OCI-LY1 (cell line): ENCODE measurements at regions not wholly inside any gene's neighbourhood (a gene's known extent, or its start where the extent isn't known, plus 50 kb on each side); places are given as distances from the start of the nearest gene placed in this dataset.

ENCODE experiments used
- H2AFZ ChIP-seq: fragments of 200-600 bp; sonication (generic), shearing (Covaris generic); 2 replicates; pipeline ENCODE4 v1.6.0; 2014; ENCODE audit warnings: antibody characterized with exemption, mild to moderate bottlenecking, low read length
- H3F3A ChIP-seq: fragments of 200-600 bp; sonication (generic), shearing (Covaris generic); 2 replicates; pipeline ENCODE4 v1.6.0; 2014; ENCODE audit warnings: mild to moderate bottlenecking, antibody characterized with exemption, low read length, moderate library complexity; ENCODE audit not compliant: insufficient read depth
- H3K27ac ChIP-seq: fragments of 200-600 bp; sonication (generic); 2 replicates; pipeline ENCODE4 v1.5.1; 2014; ENCODE audit warnings: low read length, mixed run types, mild to moderate bottlenecking, low read depth; ENCODE audit not compliant: poor library complexity, severe bottlenecking
- H3K27me3 ChIP-seq: fragments of 200-600 bp; sonication (generic); 2 replicates; pipeline ENCODE4 v1.6.0; 2014; ENCODE audit warnings: antibody characterized with exemption, mild to moderate bottlenecking, low read length, moderate library complexity; ENCODE audit not compliant: insufficient read depth
- H3K36me3 ChIP-seq: fragments of 200-600 bp; sonication (generic); 2 replicates; pipeline ENCODE4 v1.6.1; 2014; ENCODE audit warnings: mild to moderate bottlenecking, antibody characterized with exemption, low read length, moderate library complexity, mixed read lengths; ENCODE audit not compliant: insufficient read depth
- H3K4me1 ChIP-seq: fragments of 200-600 bp; sonication (generic); 2 replicates; pipeline ENCODE4 v1.5.1; 2014; ENCODE audit warnings: mild to moderate bottlenecking, low read length, moderate library complexity; ENCODE audit not compliant: insufficient read depth, severe bottlenecking
- H3K4me2 ChIP-seq: fragments of 200-600 bp; sonication (generic), shearing (Covaris generic); 2 replicates; pipeline ENCODE4 v1.6.1; 2014; ENCODE audit warnings: low read length
- H3K4me3 ChIP-seq: fragments of 200-600 bp; sonication (generic); 2 replicates; pipeline ENCODE4 v1.5.1; 2014; ENCODE audit warnings: low read length, low read depth, mild to moderate bottlenecking, mixed read lengths; ENCODE audit not compliant: poor library complexity, severe bottlenecking
- H3K79me2 ChIP-seq: fragments of 200-600 bp; shearing (Covaris generic); 2 replicates; pipeline ENCODE4 v1.6.1; 2016; ENCODE audit warnings: mixed run types, low read length, mixed read lengths; ENCODE audit not compliant: insufficient read depth
- H3K9ac ChIP-seq: fragments of 200-600 bp; sonication (generic), shearing (Covaris generic); 2 replicates; pipeline ENCODE4 v1.6.1; 2014; ENCODE audit warnings: mild to moderate bottlenecking, low read length, mixed read lengths
- H3K9me2 ChIP-seq: fragments of 200-600 bp; sonication (generic), shearing (Covaris generic); 2 replicates; pipeline ENCODE4 v1.6.1; 2014; ENCODE audit warnings: low read depth, mild to moderate bottlenecking, low read length, mixed read lengths
- H3K9me3 ChIP-seq: fragments of 200-600 bp; shearing (Covaris generic); 2 replicates; pipeline ENCODE4 v1.6.1; 2014; ENCODE audit warnings: low read length, mixed read lengths
- H4K20me1 ChIP-seq: fragments of 200-600 bp; sonication (generic), shearing (Covaris generic); 2 replicates; pipeline ENCODE4 v1.6.0; 2016; ENCODE audit warnings: mild to moderate bottlenecking, low read length; ENCODE audit not compliant: insufficient read depth
- EZH2 ChIP-seq: fragments of 200-600 bp; sonication (generic), shearing (Covaris generic); IDR thresholded peaks from 2 replicates; pipeline ENCODE4 v1.8.0; 2017; ENCODE audit warnings: borderline replicate concordance, mixed run types, mild to moderate bottlenecking, antibody characterized with exemption, low read length, moderate library complexity, mixed read lengths
- TF ChIP-seq, protein P1 (sequence below): fragments of 200-600 bp; sonication (generic), shearing (Covaris generic); IDR thresholded peaks from 2 replicates; pipeline ENCODE4 v1.5.1; 2017; ENCODE audit warnings: mild to moderate bottlenecking, antibody characterized with exemption, low read length, moderate library complexity, mixed read lengths

- Histone ChIP-seq H3K9me3 (no peaks in the 10 kb centered on the region), H3K27ac (no peak overlapping the region), H3K9me2 (no peaks in the 10 kb centered on the region), H3K4me3 (no peak overlapping the region), H4K20me1 (no peaks in the 10 kb centered on the region), H3K4me2 (no peak overlapping the region), H3K36me3 (no peaks in the 10 kb centered on the region), H3F3A (no peaks in the 10 kb centered on the region), H3K9ac (no peak overlapping the region), H2AFZ (no peak overlapping the region), H3K27me3 (no peaks in the 10 kb centered on the region), H3K79me2 (no peaks in the 10 kb centered on the region), H3K4me1 (no peaks in the 10 kb centered on the region)
- no peak for TF ChIP-seq EZH2
- TF ChIP-seq, protein P1, sequence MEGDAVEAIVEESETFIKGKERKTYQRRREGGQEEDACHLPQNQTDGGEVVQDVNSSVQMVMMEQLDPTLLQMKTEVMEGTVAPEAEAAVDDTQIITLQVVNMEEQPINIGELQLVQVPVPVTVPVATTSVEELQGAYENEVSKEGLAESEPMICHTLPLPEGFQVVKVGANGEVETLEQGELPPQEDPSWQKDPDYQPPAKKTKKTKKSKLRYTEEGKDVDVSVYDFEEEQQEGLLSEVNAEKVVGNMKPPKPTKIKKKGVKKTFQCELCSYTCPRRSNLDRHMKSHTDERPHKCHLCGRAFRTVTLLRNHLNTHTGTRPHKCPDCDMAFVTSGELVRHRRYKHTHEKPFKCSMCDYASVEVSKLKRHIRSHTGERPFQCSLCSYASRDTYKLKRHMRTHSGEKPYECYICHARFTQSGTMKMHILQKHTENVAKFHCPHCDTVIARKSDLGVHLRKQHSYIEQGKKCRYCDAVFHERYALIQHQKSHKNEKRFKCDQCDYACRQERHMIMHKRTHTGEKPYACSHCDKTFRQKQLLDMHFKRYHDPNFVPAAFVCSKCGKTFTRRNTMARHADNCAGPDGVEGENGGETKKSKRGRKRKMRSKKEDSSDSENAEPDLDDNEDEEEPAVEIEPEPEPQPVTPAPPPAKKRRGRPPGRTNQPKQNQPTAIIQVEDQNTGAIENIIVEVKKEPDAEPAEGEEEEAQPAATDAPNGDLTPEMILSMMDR = no peak
These were observed 991.4 kb downstream of the CCSER2 start for GRCh38 chr10:85319826-85320225.

DNA sequence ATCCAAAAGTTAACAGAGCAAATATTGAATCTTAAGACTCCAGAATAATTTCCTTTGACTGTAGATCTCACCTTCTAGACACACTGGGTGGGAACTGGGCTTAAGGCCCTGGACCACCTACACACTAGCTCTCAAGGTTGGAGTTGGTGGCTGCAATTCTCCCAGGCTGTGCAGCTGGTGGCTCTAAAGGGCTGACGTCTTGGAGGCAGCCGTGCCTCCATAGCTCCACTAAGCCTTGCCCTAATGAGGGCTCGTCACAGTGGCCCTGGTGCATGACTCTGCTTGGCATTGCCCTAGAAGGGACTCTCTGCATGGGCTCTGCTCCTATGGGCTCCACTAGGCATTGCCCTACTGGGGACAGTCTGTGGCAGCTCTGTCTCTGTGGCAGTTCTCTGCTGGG lies 1005.2 kb downstream of the CCSER2 start:
- Histone ChIP-seq H4K20me1 (no peaks in the 10 kb centered on the region), H3K9me3 (no peaks in the 10 kb centered on the region), H2AFZ (no peak overlapping the region), H3K27me3 (no peaks in the 10 kb centered on the region), H3K79me2 (no peaks in the 10 kb centered on the region), H3K4me3 (no peak overlapping the region), H3K4me1 (no peaks in the 10 kb centered on the region), H3K9ac (no peak overlapping the region), H3K4me2 (no peak overlapping the region), H3K36me3 (no peaks in the 10 kb centered on the region), H3F3A (no peaks in the 10 kb centered on the region), H3K9me2 (no peaks in the 10 kb centered on the region), H3K27ac (no peak overlapping the region)
- TF ChIP-seq EZH2 = no peak
- TF ChIP-seq, protein P1 = no peak

DNA sequence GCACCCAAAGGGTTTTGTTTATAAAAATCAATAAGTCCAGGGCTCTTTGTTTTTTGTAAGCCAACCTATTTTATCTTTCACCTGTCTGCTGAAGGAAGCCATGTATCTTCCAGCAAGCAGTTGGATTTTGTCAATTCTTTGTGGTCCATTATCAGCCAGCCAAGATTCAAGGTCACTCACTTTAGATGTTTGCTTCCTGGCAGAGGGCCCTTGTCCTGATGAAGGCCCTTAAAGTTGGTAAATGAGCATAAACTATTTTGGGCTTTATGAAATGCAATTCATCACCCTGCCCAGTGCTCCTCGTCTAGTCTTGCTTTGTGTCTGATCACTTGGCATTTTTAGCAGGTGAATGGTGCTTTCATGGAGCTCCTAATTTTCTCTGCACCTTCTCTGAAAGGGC lies 1004.2 kb downstream of the GRID1 start:
- Histone ChIP-seq H3K4me3 (no peak overlapping the region), H3K27me3 (no peaks in the 10 kb centered on the region), H2AFZ (no peak overlapping the region), H3K36me3 (no peaks in the 10 kb centered on the region), H3K79me2 (no peaks in the 10 kb centered on the region), H3K9me2 (no peaks in the 10 kb centered on the region), H3K9ac (no peak overlapping the region), H3K4me1 (no peaks in the 10 kb centered on the region), H3K27ac (no peak overlapping the region), H4K20me1 (no peaks in the 10 kb centered on the region), H3K9me3 (no peaks in the 10 kb centered on the region), H3F3A (no peaks in the 10 kb centered on the region), H3K4me2 (no peak overlapping the region)
- TF ChIP-seq, protein P1 = no peak
- no peak for TF ChIP-seq EZH2
